HG03520 (cell line): ENCODE measurements at regions not wholly inside any gene's neighbourhood (a gene's known extent, or its start where the extent isn't known, plus 50 kb on each side); places are given as distances from the start of the nearest gene placed in this dataset.
"Not testable (repeated sequence)": the region's sequence is repeated elsewhere in the genome, so short reads cannot be mapped to it uniquely, and the experiment has no call there.

Experiments used
- ATAC-seq: cut with Tn5 transposase; IDR thresholded peaks from one replicate; pipeline ENCODE4 v1.9.1; 2021; ENCODE audit warnings: mild to moderate bottlenecking, moderate library complexity; ENCODE audit not compliant: unreplicated experiment

- no peak for ATAC-seq
Measured at GRCh38 chr13:79837741-79838450, 356.9 kb downstream of the NDFIP2 start.

GRCh38 chr13:79836121-79836520 is 355.2 kb downstream of the NDFIP2 start:
- not testable (repeated sequence) for ATAC-seq

GRCh38 chr13:79834876-79835275 is 353.9 kb downstream of the NDFIP2 start:
- no peak for ATAC-seq

- ATAC-seq: no peak
Measured at GRCh38 chr13:79833991-79834390, 353.0 kb downstream of the NDFIP2 start.

GRCh38 chr13:79831556-79831955 is 350.6 kb downstream of the NDFIP2 start:
- ATAC-seq: no peak

GRCh38 chr13:79830945-79831344 is 350.0 kb downstream of the NDFIP2 start:
- no peak for ATAC-seq

- ATAC-seq: no peak
Measured at GRCh38 chr13:79830426-79830825, 349.5 kb downstream of the NDFIP2 start.

GRCh38 chr13:79829880-79830279 is 348.9 kb downstream of the NDFIP2 start:
- no peak for ATAC-seq

- ATAC-seq: no peak
Measured at GRCh38 chr13:79825959-79826358, 345.0 kb downstream of the NDFIP2 start.

GRCh38 chr13:79815041-79815440 is 334.1 kb downstream of the NDFIP2 start:
- no peak for ATAC-seq

- peak; percentile 56 for ATAC-seq
Measured at GRCh38 chr13:79812070-79812850, 331.3 kb downstream of the NDFIP2 start.

GRCh38 chr13:79811170-79811569 is 330.2 kb downstream of the NDFIP2 start:
- ATAC-seq: no peak

- ATAC-seq: no peak
Measured at GRCh38 chr13:79810669-79811068, 329.7 kb downstream of the NDFIP2 start.

GRCh38 chr13:79810018-79810417 is 329.1 kb downstream of the NDFIP2 start:
- ATAC-seq: no peak

- no peak for ATAC-seq
Measured at GRCh38 chr13:79808475-79808874, 327.5 kb downstream of the NDFIP2 start.

- ATAC-seq: no peak
Measured at GRCh38 chr13:79807554-79807953, 326.6 kb downstream of the NDFIP2 start.

GRCh38 chr13:79806821-79807220 is 325.9 kb downstream of the NDFIP2 start:
- no peak for ATAC-seq

- ATAC-seq: no peak
Measured at GRCh38 chr13:79805317-79805716, 324.4 kb downstream of the NDFIP2 start.

- no peak for ATAC-seq
Measured at GRCh38 chr13:79803989-79804388, 323.0 kb downstream of the NDFIP2 start.

- no peak for ATAC-seq
Measured at GRCh38 chr13:79803296-79803695, 322.3 kb downstream of the NDFIP2 start.

GRCh38 chr13:79802389-79803085 is 321.6 kb downstream of the NDFIP2 start:
- ATAC-seq: no peak
